ENCODE measurements at regions not wholly inside any gene's neighbourhood (a gene's known extent, or its start where the extent isn't known, plus 50 kb on each side); places are given as distances from the start of the nearest gene placed in this dataset.

GRCh38 chr18:72235422-72235821 is 308.7 kb downstream of the CBLN2 start:
- TF ChIP-seq CTCF (IDR thresholded peaks at IDR 0.05) (no peak), EZH2 (IDR thresholded peaks at IDR 0.05) (no peak), EZH2phosphoT487 (IDR thresholded peaks at IDR 0.05) (no peak)
